Dermis microvascular lymphatic vessel endothelial cell (primary cell): ENCODE measurements at regions not wholly inside any gene's neighbourhood (a gene's known extent, or its start where the extent isn't known, plus 50 kb on each side); places are given as distances from the start of the nearest gene placed in this dataset.

ENCODE experiments used
- DNase-seq, 2 donors: peaks; one replicate each; pipeline versions ENCODE4 v3.0.0 to v3.0.0-alpha.2; 2010; ENCODE audit warnings: low read depth in 2 of 2

DNA sequence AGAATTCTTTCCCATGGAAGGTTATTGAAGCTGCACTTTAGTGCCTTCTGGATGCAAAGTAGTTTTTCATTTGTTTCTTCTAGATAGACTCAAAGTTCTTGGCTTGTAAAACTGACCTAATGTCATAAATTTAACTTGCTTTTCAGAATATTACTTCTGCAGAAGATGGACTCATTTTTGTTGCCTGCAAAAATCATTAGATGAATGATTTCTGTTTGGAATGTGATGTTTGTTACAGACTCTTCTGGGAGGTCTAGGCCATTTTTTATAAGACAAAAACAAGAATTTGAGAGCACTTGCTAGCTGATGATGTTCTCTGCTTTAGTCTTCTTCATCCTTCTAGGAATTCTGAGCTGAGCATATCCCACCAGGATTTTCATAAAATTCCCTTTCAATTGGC, 308.6 kb upstream of the GIMD1 start:
- no peak for DNase-seq

DNA sequence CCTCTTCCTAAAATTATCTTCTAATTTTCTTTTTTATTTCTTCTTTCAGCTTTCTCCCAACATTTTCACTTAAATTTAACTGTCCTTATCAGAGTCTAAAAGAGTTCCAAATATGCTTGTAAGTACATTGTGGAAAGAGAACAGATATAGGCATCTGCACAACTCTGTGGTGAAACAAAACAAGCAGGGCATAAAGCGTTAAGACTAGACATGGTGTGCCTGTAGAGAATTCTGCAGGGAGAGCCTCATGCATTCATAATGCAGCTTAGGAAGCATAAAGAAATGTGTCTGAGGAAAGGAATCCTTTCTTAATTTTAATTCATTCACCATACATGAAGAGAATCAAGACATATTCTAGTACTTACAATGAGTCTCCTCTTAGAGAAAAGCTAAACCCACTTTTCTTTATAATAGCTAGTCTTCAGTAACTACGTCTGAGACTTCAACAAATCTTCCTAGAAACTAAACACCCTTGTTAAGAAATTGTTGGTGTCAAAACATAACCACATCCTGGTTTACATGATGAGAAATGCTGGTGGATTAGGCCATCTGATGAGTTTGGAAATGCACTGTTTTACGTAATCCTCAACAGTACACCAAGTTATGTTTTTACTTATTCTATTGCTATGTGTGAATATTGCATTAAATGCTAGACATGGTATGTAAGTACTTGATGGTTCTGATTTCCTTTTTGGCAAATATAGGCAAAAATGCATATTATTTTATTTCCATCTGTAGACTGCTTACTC, 307.8 kb upstream of the GIMD1 start:
- no peak for DNase-seq

DNA sequence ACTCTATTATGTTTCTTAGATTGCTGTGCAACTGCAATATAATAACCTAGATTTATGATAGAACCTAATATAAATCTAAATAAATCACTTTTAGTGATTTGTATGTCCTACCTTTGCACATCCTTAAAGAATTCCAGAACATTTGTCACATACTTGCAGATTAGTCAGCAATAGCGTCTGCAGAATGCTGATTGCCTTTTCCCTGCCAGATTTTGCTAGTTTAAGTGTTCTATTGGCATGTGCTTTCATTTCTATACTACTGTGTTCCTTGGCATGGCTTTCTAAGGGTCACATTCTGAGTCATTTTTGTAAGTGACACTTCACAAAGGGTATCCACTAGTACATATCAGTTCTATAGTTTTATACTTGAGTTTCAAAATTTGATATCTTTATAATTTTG, 303.1 kb upstream of the GIMD1 start:
- DNase-seq: no peak

DNA sequence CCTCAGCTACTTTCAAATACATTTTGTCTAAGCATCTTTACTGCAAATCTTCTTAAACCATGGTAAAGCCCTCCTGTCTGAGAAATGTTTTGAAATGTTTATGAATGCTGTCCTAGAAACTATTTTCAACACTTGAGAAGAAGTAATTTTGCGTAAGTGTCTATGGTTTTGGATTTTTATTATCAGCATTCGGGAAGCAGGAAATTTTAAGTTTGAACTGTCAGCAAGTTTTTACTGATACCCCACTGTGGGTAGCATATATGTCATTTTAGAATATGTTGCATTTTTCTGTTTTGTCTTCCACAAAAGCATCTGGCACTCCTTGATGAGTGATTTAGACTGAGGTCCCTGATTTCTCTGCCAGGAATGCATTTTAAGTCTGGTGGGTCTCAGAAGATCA, 302.4 kb upstream of the GIMD1 start:
- DNase-seq: no peak

DNA sequence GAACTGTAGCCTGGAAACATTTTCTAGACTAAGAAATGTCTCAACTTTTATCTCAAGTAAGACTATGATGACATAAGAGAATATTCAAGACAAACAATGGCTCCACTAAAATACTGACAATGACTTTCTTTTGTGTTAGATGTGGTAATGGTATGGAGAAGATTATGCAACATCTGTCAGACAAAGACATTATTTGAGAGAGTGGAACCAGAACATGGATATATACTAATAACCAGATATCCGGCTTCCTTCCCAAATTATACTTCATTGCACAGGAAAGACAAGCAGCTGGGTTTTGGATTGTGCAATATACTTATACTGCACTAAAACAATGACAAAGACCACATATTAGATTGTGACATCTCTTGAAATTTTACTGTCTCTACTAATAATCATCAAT, 290.8 kb upstream of the GIMD1 start:
- peak in 1 of 2 donors; percentile 0 for DNase-seq

DNA sequence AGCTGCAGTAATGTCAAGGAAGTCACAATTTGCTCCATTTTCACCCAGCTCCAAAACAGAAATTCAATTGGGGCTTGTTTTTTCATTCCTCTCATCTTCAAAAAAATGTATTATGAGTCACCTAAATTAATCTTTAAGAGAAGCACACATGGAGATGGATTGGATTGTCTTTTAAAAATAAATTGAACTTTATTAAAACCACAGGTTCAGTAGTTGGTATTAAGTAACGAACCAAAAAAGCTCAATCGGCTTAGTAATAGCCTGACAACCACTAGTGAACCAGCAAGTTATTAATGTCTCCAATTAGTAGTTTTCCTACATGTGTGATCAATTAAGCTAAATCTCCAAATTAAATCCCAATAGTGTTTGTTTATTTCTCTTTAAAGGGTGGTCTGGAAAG, 283.5 kb upstream of the GIMD1 start:
- no peak for DNase-seq

DNA sequence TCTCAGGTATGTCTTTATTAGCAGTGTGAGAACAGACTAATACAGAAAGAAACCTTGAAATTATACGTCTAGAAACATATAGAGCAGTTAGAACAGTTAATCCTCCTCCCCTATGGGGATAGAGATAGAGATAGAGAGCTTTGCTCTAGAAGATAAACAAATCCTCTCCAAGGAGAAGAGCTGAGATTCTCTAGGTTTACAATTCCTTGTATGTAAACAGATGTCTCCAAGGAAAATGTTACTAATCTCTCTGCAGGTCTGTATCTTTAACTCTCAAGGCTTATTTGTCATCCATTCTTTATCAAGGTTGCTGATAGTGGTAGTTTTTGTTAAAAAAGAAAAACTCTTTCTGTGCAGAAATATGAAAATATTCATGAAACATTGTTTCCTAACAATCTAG, 282.1 kb upstream of the GIMD1 start:
- no peak for DNase-seq

DNA sequence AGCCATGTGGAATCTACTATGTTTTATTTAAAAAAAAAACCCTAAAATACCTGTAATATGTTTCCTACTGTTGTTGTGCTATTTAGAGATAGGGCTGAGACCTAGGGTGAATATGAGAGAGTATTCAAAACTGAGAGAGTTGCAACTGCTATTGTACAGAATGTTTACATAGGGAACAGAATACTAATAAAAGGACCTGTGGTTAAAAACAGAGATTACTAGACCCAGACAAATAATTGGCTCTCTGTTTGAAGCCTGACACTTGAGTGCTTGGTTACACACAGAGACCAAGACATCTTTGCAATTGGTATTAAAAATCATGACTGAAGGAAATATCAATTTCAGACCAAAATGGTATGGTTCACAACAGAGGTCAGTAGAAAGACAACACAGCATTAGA, 278.9 kb upstream of the GIMD1 start:
- DNase-seq: no peak

DNA sequence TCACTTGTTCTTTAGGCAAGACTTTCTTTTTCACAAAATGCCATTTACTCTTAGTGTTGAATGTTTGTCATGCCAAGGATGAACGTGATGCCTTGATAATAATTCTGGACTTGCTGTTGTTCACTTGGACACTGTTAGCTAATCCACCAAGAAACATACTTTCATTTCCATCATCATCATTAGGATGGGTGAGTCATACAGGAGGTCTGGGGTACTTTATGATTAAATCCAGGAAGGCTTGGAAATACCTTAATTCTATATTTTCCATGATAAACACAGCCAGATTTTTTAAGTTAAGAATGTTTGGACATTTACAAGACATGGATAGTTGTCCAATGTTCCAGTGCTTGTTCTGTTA, 260.7 kb upstream of the GIMD1 start:
- peak in 1 of 2 donors; percentile 20 for DNase-seq

DNA sequence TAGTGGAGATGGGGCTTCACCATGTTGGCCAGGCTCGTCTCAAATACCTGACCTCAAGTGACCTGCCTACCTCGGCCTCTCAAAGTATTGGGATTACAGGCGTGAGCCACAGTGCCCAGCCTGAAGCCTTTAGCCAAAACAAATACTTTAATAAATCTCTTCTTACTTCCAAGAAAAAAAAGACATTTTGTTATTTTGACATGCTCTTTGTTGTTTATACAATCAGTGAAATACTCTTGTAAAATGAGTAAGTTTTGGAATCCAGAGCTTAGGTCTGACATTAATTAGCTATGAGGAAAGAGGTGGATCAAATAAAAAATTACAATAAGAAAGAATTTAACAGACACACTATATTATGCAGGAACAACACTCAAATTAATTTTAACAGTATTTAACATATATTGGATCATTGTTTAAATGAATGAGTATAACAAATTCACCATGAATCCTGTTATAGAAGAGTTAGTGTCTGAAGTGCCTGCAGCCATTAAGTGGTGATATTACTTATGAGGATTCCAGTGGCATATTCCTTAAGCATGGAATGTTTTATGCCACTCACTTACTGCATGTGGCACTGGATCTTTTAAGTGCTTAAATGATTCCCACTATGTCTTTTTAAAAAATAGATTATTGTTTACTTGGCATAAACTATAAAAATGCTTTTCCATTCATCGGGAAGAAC, 260.1 kb upstream of the GIMD1 start:
- DNase-seq: no peak

DNA sequence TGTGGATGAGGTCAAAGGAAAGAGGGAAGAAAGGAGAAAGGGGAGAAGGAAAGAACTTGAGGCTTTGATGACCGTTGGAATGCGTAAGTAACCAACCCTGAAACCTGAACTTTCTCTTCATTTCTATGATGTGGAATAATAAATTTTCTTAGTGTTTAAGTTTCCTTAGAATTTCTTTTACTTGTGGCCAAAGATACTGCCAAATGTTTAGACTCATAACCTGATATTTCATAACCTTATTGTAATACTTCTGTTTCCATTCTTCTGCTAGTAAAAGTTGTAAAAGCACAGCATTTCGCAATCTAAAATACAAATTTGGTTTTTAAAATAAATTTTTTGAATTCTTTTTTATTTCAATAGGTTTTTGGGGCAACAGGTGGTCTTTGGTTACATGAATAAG, 258.5 kb upstream of the GIMD1 start:
- no peak for DNase-seq

DNA sequence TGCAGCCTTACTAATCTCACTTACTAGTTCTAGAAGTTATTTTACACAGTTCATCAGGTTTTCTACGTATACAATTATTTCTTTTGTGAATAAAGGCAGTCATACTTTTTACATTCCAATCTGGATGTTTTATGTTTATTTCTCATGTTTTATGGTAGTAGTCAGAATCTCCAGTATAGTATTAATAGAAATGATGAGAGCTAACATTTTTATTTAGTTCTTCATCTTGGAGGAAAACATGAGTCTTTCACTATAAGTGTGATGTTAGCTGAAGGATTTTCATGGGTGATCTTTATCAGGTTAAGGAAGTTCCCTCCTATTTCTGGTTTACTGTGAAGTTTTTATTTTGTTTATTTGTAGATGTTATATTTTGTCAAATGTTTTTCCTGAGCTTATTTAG, 256.1 kb upstream of the GIMD1 start:
- DNase-seq: no peak

DNA sequence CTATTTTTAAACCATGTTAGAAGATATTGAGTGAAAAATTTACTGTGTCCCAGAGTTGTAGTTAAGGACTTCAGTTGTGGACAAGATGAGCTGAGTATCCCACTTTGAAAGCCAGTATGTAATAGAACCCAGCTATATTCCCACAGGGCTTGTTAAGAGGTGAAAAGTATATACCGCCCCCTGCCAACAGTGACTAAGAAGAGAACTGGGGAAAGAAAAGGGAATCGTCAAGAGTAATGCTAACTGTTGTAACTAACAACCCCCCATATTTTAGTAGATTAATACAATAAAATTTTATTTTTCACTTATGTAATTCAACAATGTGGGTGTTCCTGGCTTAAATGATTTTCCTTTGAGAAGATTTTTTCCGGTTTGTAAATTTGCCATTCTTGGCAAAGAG, 250.4 kb upstream of the GIMD1 start:
- peak in 1 of 2 donors; percentile 9 for DNase-seq

DNA sequence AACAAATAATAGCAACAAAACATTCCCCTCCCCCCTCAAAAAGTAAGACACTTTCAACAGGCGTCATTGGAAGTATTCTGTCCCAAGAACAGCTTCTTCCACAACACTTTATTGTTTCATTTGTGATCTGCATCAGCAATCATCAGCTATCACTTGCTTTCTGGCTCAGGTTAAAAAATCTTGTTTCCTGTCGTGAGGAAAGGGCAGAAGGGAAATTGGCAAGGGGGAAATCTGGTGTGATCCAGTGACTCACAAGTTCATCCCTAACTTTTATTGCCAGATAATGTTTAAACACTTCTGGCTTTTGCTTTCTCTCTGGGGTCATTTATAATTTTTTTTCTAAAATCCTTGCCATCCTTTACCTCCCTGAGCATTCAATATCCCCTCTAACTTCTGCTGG, 247.4 kb upstream of the GIMD1 start:
- peak in 1 of 2 donors; percentile 50 for DNase-seq

DNA sequence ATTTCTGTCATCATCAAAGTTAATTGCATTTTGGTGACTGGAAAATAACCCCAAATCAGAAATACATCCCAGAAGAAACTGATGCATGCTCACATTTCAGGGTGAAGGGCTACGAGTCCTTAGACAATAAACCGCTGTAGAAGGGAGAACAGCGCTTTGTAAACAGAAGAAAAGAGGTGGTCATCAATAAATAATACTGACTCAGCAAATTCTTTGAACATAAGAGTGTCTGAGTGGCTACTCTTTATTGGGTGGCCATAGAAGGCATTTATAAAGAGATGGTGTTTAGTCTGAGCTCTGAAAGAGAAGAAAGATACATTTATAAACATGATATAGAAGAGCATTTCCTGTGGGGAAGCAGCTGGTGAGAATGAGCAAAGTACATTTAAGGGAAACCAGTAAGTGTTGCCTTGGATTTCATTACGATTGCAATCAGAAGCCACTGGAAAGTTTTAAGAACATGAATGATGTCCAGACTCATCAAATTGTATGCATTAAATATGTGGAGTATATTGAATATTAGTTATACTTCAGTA, 246.9 kb upstream of the GIMD1 start:
- DNase-seq: peak in 1 of 2 donors; percentile 44

DNA sequence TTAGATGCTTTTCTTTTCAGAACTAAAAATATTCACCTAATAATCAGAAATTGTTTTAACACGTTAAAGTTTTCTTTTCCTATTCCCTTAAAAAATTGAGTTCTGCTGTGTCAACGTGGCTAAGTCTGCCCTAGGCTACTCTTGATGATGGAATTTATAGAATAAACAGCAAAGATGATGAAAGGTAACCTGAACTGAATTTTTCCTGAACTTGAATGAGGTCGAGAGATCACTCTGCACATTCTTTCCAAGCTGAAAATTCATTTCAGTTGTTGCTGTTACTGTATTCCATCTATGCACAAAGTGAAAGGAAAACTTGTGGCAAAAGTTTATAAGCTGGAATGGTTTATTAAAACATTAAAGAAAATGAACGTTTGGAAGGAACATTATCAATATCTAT, 245.9 kb upstream of the GIMD1 start:
- DNase-seq: peak; percentile 21 to 46

DNA sequence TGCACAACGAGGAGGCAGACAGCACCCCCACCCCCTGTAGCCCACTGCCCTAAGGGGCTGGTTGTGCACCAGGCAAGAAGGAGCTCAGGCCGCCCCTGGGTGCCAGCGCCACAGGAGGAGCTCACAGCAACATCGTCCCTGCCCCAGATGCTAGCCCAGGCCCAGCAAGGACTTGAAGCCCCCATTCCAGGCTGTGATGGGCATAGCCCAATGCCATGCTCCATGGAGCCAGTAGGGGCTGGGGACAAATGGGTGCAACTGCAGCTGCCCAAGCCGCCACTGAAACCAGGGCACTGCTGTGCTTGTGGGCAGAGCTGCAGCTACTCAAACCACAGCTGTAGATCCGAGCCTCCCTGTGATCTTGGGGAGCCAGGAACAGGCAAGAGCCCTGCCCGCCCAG, 241.3 kb upstream of the GIMD1 start:
- DNase-seq: no peak

DNA sequence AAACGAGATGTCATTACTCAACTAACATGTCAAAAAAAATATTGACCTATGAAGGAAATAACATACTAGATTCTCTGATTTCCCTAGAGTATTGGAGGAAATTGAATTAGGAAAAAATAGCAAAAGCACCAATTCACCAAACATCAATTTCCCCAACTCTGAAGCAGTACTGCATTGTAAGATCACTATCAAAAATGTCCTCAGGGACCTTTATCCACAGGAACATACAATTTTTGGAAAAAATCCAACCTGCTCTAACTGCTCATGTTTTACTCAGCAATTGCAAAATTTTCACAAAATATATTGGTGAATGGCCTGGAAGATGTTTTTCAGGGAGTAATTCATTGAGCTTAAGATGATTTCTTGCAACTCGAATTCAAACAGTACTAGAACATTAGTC, 239.0 kb upstream of the GIMD1 start:
- no peak for DNase-seq

DNA sequence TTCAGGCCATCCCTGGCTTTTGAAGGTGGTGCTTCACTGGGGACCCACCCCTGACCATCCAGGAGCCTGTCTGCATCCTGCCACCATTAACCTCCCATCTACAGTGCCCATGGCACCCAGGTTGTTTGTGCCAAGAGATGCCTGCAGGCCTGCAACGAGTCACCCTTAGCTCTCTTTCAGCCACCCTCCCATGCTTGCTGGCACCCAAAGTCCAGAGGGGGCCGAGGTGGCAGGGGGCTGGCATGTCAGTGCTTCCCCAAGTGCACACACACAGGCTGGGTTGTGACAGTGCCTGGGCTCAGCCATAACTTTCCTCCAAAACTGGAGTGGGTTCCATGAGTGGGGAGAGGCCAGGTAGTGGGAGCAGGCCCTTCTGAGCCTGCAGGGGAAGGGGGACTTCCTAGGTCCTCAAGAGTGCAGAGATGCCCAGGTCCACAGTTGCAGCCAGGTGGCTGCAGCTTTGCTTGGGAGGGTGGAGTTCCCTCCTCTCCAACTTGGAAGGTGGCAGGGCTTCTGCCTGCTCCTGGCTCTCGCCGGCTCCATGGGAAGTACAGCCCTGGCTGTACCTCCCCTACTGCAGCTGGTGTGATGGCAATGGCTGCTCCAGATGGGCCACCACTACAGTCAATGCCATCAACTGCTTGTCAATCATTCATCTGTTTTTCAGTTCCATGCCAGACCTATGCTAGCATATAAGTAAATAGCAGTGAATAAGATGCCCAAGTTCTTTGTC, 235.9 kb upstream of the GIMD1 start:
- no peak for DNase-seq

DNA sequence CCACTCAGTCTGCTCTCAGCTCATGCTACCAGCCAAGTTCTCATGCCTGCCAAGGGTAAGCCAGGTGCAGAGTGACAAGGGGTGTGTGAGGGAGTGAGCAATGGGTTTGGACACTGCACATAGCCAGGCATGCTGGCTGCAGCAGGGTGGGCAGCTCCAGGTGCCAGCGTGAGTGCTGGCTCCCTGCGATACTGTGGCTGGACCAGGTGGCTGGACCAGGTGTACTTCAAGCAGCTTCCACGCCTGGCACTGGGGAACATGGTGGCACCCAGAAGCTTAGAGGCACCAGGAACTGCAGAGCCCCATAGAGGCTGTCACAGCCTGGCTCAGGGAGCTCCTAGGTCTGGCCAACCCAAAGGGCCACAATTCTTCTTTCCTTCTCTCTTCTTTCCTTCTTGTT, 234.9 kb upstream of the GIMD1 start:
- no peak for DNase-seq

DNA sequence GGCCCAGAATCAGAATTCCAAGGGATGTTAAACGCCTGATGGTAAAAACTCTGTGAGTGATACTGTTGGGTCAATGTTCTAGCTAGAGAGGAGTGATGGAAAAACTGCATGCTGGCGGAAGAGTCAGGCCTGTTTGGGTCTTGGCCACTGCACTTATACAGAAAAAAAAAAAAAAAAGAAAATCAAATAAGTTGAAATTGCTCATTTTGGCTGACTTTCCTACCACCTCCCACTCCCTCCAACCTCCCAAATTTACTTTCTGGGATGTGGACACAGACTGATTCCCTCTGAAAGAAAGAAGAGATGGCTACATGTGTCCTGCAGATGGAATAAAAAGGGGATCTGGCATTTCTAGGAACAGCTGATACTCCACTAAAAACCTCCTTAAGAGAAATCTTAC, 234.1 kb upstream of the GIMD1 start:
- DNase-seq: no peak

DNA sequence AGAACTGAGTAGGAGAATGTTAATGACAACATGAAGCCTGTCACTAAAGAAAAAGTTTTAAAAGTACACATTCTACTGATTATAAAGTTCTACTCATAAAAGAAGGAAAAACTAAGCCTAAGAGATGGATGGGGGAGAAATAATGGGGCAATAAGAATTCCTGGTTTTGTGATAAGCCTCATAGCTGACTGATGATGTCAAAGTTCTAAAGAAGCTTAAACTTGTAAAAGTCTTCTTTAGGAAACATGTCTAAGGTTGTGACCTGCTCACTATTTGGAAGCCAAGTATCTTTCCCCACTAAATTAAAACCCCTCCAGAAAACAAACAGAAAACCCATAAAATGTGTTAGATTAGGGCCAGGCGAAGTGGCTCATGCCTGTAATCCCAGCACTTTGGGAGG, 232.9 kb upstream of the GIMD1 start:
- DNase-seq: no peak

DNA sequence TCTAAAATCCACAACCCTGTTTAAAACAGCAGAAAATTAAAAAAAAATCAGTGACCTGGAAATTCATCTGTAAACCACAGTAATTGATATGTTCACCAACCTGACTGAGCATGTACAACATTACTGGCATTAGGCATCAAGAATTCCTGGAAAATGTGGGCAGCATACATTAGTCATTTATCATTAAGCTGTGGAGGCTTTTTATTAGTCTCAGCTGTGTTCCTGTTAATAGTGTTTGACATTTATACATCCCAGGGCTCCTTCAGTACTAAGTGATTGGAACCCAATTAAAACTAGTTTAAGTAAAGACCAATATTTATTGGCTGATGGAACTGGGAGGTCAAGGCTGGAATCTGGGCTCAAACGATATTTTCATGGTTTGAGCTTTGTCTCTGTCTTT, 227.3 kb upstream of the GIMD1 start:
- no peak for DNase-seq
